Heart left ventricle (tissue), 13 donors: ENCODE measurements at regions not wholly inside any gene's neighbourhood (a gene's known extent, or its start where the extent isn't known, plus 50 kb on each side); places are given as distances from the start of the nearest gene placed in this dataset.

Source experiments
- CTCF ChIP-seq, 12 donors: fragments of 200-600 bp; sonication (generic) in 4 of 12; IDR thresholded peaks; one replicate each; pipeline versions ENCODE4 v1.5.0 to v1.8.0; 2018 to 2022; ENCODE audit warnings: antibody characterized with exemption in 12 of 12, mild to moderate bottlenecking in 5 of 12
- POLR2A ChIP-seq, 2 donors: fragments of 450-650 bp; IDR thresholded peaks; one replicate each; pipeline ENCODE4 v1.6.1; 2017; ENCODE audit warnings: antibody characterized with exemption in 2 of 2, mild to moderate bottlenecking in 2 of 2, moderate library complexity in 2 of 2
- donor health status: ischemic (EF 13 %, LVEDD 7.1; RV severe dilation, severe dysfunction).
- donor health status: DM: no; HTN: yes; CAD: no.
- donor health status: DM: no; HTN: no; CAD: no.
- donor health status: ischemic (EF 25% LVEDD 6.9; RV normal size, moderate dysfunction).
- donor health status: ischemic (EF 25% LVEDD 5.7; RV mildly dilated, moderate dysfunction).
- donor health status: ischemic (EF 35%, LVEDD 5.7; RV mildly dilated, moderate dysfunction).
- donor health status: nonischemic (EF 11% LVEDD 7.7; RV severe dilation, severe dysfunction).
- donor health status: DM: yes; HTN: yes; CAD: no.
- donor health status: PGD.
- donor health status: ischemic (EF 29% LVEDD 5.4; RV normal size, mild dysfunction).
- donor health status: nonischemic (EF 23%, LVEDD 6.1; RV moderate dilation, normal function).

- TF ChIP-seq CTCF (IDR thresholded peaks at IDR 0.05) (no peak), POLR2A (IDR thresholded peaks at IDR 0.05) (no peak)
These were observed 128.2 kb downstream of the GPAT3 start for GRCh38 chr4:83664071-83664470.
